MCF 10A (cell line): ENCODE measurements at regions not wholly inside any gene's neighbourhood (a gene's known extent, or its start where the extent isn't known, plus 50 kb on each side); places are given as distances from the start of the nearest gene placed in this dataset.
A peak's percentile ranks its signal among the peaks of the same experiment; 100 is the strongest.
"Not testable (repeated sequence)": the region's sequence is repeated elsewhere in the genome, so short reads cannot be mapped to it uniquely, and the experiment has no call there.

Source experiments
- BruUV-seq: library from RNA; stranded (reverse); fragments of 400-500 nt; replicated peaks from 2 replicates; lab custom pipeline; 2021; lab: Mats Ljungman, UMichigan
- CTCF ChIA-PET: fragments of 300-600 bp; sonication (Branson Sonifier 250); formaldehyde crosslinking; extraction: SDS; loops from one replicate; lab custom pipeline; 2021; ENCODE audit warnings: antibody characterized with exemption, inconsistent platforms; lab: Yijun Ruan, JAX
- POLR2A ChIA-PET: fragments of 300-600, 350-650 bp; sonication (Branson Sonifier 250); formaldehyde crosslinking; extraction: SDS; loops from one replicate; lab custom pipeline; 2020; ENCODE audit warnings: antibody characterized with exemption, inconsistent platforms; lab: Yijun Ruan, JAX
- DNase-seq: peaks from one replicate; pipeline ENCODE4 v3.0.0-alpha.2; 2018; ENCODE audit not compliant: unreplicated experiment
- H3K27ac Mint-ChIP-seq: one replicate; pipeline ENCODE4 v1.8.0; 2022; ENCODE audit warnings: mild to moderate bottlenecking, low read depth, mixed read lengths; ENCODE audit not compliant: unreplicated experiment
- H3K27me3 Mint-ChIP-seq: one replicate; pipeline ENCODE4 v1.8.0; 2022; ENCODE audit warnings: mixed read lengths; ENCODE audit not compliant: insufficient read depth, unreplicated experiment
- H3K36me3 Mint-ChIP-seq: one replicate; pipeline ENCODE4 v1.8.0; 2022; ENCODE audit warnings: mild to moderate bottlenecking, moderate library complexity, mixed read lengths; ENCODE audit not compliant: insufficient read depth, unreplicated experiment
- H3K4me1 Mint-ChIP-seq: one replicate; pipeline ENCODE4 v1.8.0; 2022; ENCODE audit warnings: mixed read lengths; ENCODE audit not compliant: insufficient read depth, unreplicated experiment
- H3K4me3 Mint-ChIP-seq: one replicate; pipeline ENCODE4 v1.8.0; 2022; ENCODE audit warnings: mild to moderate bottlenecking, moderate library complexity, mixed read lengths; ENCODE audit not compliant: unreplicated experiment
- H3K9me3 Mint-ChIP-seq: one replicate; pipeline ENCODE4 v1.8.0; 2022; ENCODE audit warnings: mixed read lengths; ENCODE audit not compliant: unreplicated experiment
- intact Hi-C: fragments of 100-400 bp; cut with micrococcal nuclease; formaldehyde crosslinking; loops from 2 replicates; pipeline ENCODE4 v1.14.1; 2022
- TF ChIP-seq, protein P1 (sequence below): fragments of 200-600 bp; IDR thresholded peaks from one replicate; pipeline ENCODE4 v1.8.0; 2022; ENCODE audit warnings: antibody characterized with exemption, mild to moderate bottlenecking; ENCODE audit not compliant: unreplicated experiment

DNA sequence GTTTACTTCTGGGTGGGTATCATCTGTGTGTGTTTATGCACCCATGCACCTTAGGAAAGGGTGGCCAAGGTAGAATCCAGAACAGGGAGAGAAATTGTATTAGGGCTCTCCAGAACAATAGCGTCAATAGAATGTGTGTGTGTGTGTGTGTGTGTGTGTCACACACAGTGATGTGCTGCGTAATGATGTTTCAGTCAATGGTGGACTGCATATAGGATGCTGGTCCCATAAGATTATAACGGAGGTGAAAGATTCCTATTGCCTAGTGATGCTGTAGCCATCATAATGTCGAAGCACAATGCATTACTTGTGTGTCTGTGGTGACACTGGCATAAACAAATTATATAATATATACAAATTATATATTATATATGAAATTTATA lies 69.3 kb upstream of the PRR23C start:
- POLR2A ChIA-PET = no interaction called here

DNA sequence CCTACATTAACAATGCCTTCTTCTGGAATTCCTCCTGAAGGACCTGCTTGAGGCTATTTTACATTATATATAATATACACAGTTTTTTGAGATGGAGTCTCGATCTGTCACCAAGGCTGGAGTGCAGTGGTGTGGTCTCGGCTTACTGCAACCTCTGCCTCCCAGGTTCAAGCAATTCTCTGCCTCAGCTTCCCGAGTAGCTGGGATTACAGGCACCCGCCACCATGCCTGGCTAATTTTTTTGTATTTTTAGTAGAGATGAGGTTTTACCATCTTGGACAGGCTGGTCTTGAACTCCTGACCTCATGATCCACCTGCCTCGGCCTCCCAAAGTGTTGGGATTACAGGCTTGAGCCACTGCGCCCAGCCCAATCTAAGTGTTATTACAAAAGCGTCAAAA lies 71.9 kb upstream of the PRR23C start:
- intact Hi-C loops, H3K27me3 Mint-ChIP-seq, DNase-seq, POLR2A ChIA-PET, BruUV-seq, H3K36me3 Mint-ChIP-seq, H3K27ac Mint-ChIP-seq, H3K4me3 Mint-ChIP-seq, H3K9me3 Mint-ChIP-seq: not testable (repeated sequence)
- CTCF ChIA-PET = interaction anchor here (0.7 kb wide), 1 partner anchor 698 kb away, joined by 3 read pairs; no protein-coding TSS in a partner anchor
- H3K4me1 Mint-ChIP-seq = peaks cover 17% of the 10 kb centered on the region

More for the DNA sequence above, 69.3 kb upstream of the PRR23C start:
- H3K9me3 Mint-ChIP-seq = no peaks in the 10 kb centered on the region
- no peak overlapping the region for H3K27ac Mint-ChIP-seq
- no TSS peak for BruUV-seq
- CTCF ChIA-PET = interaction anchor here (0.5 to 5.4 kb wide), 9 partner anchors 10 to 240 kb away, joined by 3 to 152 read pairs (median 28); no protein-coding TSS in a partner anchor
- H3K4me3 Mint-ChIP-seq = no peak overlapping the region
- TF ChIP-seq, protein P1, sequence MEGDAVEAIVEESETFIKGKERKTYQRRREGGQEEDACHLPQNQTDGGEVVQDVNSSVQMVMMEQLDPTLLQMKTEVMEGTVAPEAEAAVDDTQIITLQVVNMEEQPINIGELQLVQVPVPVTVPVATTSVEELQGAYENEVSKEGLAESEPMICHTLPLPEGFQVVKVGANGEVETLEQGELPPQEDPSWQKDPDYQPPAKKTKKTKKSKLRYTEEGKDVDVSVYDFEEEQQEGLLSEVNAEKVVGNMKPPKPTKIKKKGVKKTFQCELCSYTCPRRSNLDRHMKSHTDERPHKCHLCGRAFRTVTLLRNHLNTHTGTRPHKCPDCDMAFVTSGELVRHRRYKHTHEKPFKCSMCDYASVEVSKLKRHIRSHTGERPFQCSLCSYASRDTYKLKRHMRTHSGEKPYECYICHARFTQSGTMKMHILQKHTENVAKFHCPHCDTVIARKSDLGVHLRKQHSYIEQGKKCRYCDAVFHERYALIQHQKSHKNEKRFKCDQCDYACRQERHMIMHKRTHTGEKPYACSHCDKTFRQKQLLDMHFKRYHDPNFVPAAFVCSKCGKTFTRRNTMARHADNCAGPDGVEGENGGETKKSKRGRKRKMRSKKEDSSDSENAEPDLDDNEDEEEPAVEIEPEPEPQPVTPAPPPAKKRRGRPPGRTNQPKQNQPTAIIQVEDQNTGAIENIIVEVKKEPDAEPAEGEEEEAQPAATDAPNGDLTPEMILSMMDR = no peak
- no peaks in the 10 kb centered on the region for H3K36me3 Mint-ChIP-seq
- no peak for DNase-seq
- H3K27me3 Mint-ChIP-seq = no peaks in the 10 kb centered on the region
- peaks cover 7% of the 10 kb centered on the region for H3K4me1 Mint-ChIP-seq
- intact Hi-C loops = loop anchor here (2.0 to 5.0 kb wide), 3 partner anchors 88 to 215 kb away; no protein-coding TSS in a partner anchor

DNA sequence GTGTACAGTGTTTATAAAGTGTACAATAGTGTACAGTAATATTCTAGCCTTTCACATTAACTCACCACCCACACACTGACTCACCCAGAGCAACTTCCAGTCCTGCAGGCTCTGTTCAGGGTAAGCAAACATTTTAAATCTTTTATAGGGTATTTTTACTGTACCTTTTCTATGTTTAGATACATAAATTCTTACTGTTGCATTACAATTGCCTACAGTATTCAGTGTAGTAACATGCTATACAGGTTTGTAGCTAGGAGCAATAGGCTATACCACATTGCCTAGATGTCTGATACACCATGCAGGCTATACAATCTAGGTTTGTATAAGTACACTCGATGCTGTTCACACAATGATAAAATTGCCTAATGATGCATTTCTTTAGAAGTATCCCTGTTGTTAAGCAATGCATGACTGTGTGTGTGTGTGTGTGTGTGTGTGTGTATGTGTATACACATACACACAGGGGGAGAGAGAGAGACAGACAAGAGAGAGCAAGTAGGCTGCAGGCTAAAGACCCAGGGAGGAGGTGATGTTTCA lies 72.5 kb upstream of the PRR23C start:
- no TSS peak for BruUV-seq
- Mint-ChIP-seq H3K4me1 (peaks cover 12% of the 10 kb centered on the region), H3K27me3 (no peaks in the 10 kb centered on the region), H3K36me3 (no peaks in the 10 kb centered on the region), H3K27ac (no peak overlapping the region), H3K9me3 (no peaks in the 10 kb centered on the region), H3K4me3 (no peak overlapping the region)
- intact Hi-C loops = no loop called here
- peak; percentile 39 for DNase-seq
- CTCF ChIA-PET = no interaction called here
- POLR2A ChIA-PET = no interaction called here
- TF ChIP-seq, protein P1 = no peak

DNA sequence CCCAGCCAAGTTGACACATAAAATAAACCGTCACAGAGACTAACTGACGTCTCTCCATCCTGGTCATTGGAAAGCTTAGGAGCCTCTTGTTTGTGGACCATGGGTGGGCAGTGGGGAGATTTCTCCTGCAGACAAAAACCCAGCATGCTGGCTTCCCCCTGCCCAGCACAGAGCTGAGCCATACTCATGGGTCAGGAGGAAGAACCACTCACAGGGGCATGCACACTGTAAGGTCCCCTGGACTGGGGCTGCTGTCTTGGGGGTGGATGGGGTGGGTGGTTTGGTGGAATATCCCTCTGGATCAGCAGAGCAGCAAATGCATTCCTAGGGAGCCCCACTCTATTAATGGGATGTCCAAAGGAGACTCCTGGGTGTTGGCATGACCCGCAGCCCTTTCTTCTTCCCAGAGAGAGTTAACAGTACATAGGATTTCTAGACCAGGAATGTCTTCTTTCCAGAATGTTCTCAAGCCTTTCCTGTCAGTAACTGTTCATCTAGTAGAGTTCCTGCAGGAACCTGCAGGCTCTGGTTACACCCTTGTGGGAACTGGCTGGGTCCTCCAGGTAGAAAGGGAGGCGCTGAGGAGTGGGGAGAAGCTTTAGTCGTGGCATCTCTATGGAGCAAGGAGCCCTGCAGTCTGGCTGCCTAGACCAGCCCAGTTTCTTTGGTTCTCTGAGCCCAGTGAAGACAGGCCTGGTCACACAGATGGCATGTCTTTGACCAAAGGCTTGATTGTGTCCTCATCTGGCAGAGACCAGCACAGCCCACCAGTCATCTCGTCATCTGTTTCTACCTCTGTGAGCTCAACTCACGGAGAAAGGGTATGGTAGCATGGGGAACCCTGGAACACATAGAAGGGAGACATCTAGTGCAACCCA lies 73.4 kb upstream of the PRR23C start:
- peaks cover 12% of the 10 kb centered on the region for H3K4me1 Mint-ChIP-seq
- no peak overlapping the region for H3K27ac Mint-ChIP-seq
- ChIA-PET POLR2A (no interaction called here), CTCF (interaction anchor here (0.6 to 1.7 kb wide), 2 partner anchors 211 to 789 kb away, joined by 3 to 18 read pairs; no protein-coding TSS in a partner anchor)
- no TSS peak for BruUV-seq
- H3K9me3 Mint-ChIP-seq = no peaks in the 10 kb centered on the region
- no peaks in the 10 kb centered on the region for H3K36me3 Mint-ChIP-seq
- intact Hi-C loops = no loop called here
- DNase-seq = no peak
- TF ChIP-seq, protein P1 = no peak
- H3K4me3 Mint-ChIP-seq = no peak overlapping the region
- H3K27me3 Mint-ChIP-seq = no peaks in the 10 kb centered on the region
